ENCODE measurements at regions not wholly inside any gene's neighbourhood (a gene's known extent, or its start where the extent isn't known, plus 50 kb on each side); places are given as distances from the start of the nearest gene placed in this dataset.

GRCh38 chr1:5416518-5416917 is 575.7 kb downstream of the NPHP4 start (continued):
- TF ChIP-seq E2F4 (IDR thresholded peaks at IDR 0.05; ENCODE audit: low read depth, low read length), result no peak
- no peak for TF ChIP-seq TCF7 (IDR thresholded peaks at IDR 0.05; ENCODE audit: borderline replicate concordance)

GRCh38 chr1:5415606-5416005 is 576.6 kb downstream of the NPHP4 start:
- SMC1A ChIA-PET (ENCODE audit: uncharacterized antibody, unreplicated experiment), result no interaction called here
- H3K27me3 ChIP-seq (replicated peaks in 1 of 2; ENCODE audit: control insufficient read depth in 2 of 2, insufficient read depth in 2 of 2, low read length in 1 of 2), result no peaks in the 10 kb centered on the region; a peak in 1 of 4 replicates
- 61% methylated on average over 7 of the region's 7 CpGs for WGBS (ENCODE audit: insufficient coverage, insufficient replicate concordance, low lambda C conversion rate, missing lambda C conversion rate)
- H3K9me3 ChIP-seq (replicated peaks; ENCODE audit: control insufficient read depth, insufficient read depth, low read length), result no peaks in the 10 kb centered on the region
- in situ Hi-C loops (cut with MboI) (no loop called here), intact Hi-C loops (cut with micrococcal nuclease; ENCODE audit: unreplicated experiment) (no loop called here)
- H3K4me2 ChIP-seq (ENCODE audit: control insufficient read depth, insufficient read depth), result no peak overlapping the region
- FAIRE-seq (no peak), DNase-seq (ENCODE audit: low read depth, low spot score) (no peak), ATAC-seq (no peak)
- POLR2A ChIA-PET, result no interaction called here
- no peaks in the 10 kb centered on the region for H3K4me1 ChIP-seq (ENCODE audit: control insufficient read depth, insufficient read depth, low read length)
- no peak overlapping the region for H3K27ac ChIP-seq (ENCODE audit: control insufficient read depth, insufficient read depth)
- H2AFZ ChIP-seq (ENCODE audit: control insufficient read depth, low read depth, low read length), result no peak overlapping the region
- no peaks in the 10 kb centered on the region for H4K20me1 ChIP-seq (ENCODE audit: control insufficient read depth, insufficient read depth)
- no peaks in the 10 kb centered on the region for H3K79me2 ChIP-seq (ENCODE audit: control insufficient read depth, insufficient read depth, low read length)
- RAD21 ChIA-PET (ENCODE audit: unreplicated experiment), result no interaction called here
- H3K9ac ChIP-seq (ENCODE audit: control insufficient read depth, insufficient read depth, low read length), result no peak overlapping the region
- CTCF ChIA-PET, result no interaction called here
- no TSS peak for BruUV-seq (replicated peaks)
- TF ChIP-seq POLR2AphosphoS5 (IDR thresholded peaks at IDR 0.05; ENCODE audit: low read length) (no peak), MTA2 (IDR thresholded peaks at IDR 0.05; ENCODE audit: low read depth) (no peak), IKZF1 (conservative IDR thresholded peaks at IDR 0.05) (no peak), ZNF622 (IDR thresholded peaks at IDR 0.05) (no peak), GABPA (IDR thresholded peaks at IDR 0.05; ENCODE audit: low read depth) (no peak), SMAD5 (IDR thresholded peaks at IDR 0.05; ENCODE audit: low read depth) (no peak), CHD1 (IDR thresholded peaks at IDR 0.05; ENCODE audit: low read depth, low read length) (no peak), BCLAF1 (IDR thresholded peaks at IDR 0.05) (no peak), HSF1 (IDR thresholded peaks at IDR 0.05; ENCODE audit: low read depth, low read length) (no peak), IRF4 (IDR thresholded peaks at IDR 0.05; ENCODE audit: low read depth, low read length) (no peak), MEF2A (IDR thresholded peaks at IDR 0.05; ENCODE audit: insufficient read depth, low read depth, low read length) (no peak)
- H3K36me3 ChIP-seq (ENCODE audit: control insufficient read depth in 2 of 2, insufficient read depth in 2 of 2, low read length in 1 of 2), result no peaks in the 10 kb centered on the region
- no peak overlapping the region for H3K4me3 ChIP-seq
